Loucy (cell line): ENCODE measurements at regions not wholly inside any gene's neighbourhood (a gene's known extent, or its start where the extent isn't known, plus 50 kb on each side); places are given as distances from the start of the nearest gene placed in this dataset.

Source experiments
- EZH2phosphoT487 ChIP-seq: fragments of 200-600 bp; IDR thresholded peaks from 2 replicates; pipeline ENCODE4 v1.6.1; 2018; ENCODE audit warnings: antibody characterized with exemption, mild to moderate bottlenecking, moderate library complexity, borderline replicate concordance
- TF ChIP-seq, protein P1 (sequence below): fragments of 200-600 bp; sonication (generic); conservative IDR thresholded peaks from 2 replicates; pipeline ENCODE4 v1.5.1; 2014; ENCODE audit warnings: mild to moderate bottlenecking, antibody characterized with exemption, low read length

DNA sequence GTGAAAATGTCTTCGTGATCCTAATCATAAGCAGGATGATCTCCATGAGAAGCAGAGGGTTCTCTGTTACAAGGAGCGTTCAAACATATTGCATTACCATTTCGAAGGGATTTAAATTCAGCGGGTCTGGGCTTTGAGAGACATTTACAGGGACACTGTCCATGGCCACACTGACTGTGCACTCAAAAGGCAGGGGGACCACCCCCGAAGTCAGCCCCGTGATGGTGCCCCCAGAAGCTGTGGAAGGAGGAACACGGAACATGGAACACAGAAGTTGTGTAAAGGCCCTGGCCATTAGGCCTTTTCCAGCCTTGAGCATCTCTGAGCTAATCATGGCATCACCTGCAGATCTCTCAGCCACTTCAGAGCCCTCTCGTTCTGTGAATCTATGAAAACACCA lies 268.4 kb upstream of the MYT1L start:
- TF ChIP-seq, protein P1, sequence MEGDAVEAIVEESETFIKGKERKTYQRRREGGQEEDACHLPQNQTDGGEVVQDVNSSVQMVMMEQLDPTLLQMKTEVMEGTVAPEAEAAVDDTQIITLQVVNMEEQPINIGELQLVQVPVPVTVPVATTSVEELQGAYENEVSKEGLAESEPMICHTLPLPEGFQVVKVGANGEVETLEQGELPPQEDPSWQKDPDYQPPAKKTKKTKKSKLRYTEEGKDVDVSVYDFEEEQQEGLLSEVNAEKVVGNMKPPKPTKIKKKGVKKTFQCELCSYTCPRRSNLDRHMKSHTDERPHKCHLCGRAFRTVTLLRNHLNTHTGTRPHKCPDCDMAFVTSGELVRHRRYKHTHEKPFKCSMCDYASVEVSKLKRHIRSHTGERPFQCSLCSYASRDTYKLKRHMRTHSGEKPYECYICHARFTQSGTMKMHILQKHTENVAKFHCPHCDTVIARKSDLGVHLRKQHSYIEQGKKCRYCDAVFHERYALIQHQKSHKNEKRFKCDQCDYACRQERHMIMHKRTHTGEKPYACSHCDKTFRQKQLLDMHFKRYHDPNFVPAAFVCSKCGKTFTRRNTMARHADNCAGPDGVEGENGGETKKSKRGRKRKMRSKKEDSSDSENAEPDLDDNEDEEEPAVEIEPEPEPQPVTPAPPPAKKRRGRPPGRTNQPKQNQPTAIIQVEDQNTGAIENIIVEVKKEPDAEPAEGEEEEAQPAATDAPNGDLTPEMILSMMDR, result no peak
- TF ChIP-seq EZH2phosphoT487, result no peak
